ENCODE measurements at regions not wholly inside any gene's neighbourhood (a gene's known extent, or its start where the extent isn't known, plus 50 kb on each side); places are given as distances from the start of the nearest gene placed in this dataset.

- DNase-seq: no peak
- no peak overlapping the region for H4K5ac ChIP-seq (ENCODE audit: insufficient read length, low read depth, low read length)
- H3K27ac ChIP-seq (ENCODE audit: insufficient read length, low read depth, low read length): no peak overlapping the region
- no peak overlapping the region for H2BK5ac ChIP-seq (ENCODE audit: insufficient read length, low read length)
- H4K8ac ChIP-seq (replicated peaks; ENCODE audit: insufficient read length, low read depth, low read length): no peak overlapping the region
- no peak overlapping the region for H3K18ac ChIP-seq (ENCODE audit: insufficient read length, low read depth, low read length)
- H3K4ac ChIP-seq (ENCODE audit: low read depth, low read length): no peak overlapping the region
- H3K79me2 ChIP-seq (ENCODE audit: insufficient read depth, low read length): no peaks in the 10 kb centered on the region
- 0 out of 7 replicates have a peak, but pooled peaks cover 0 to 3% (median 0%) of the 10 kb centered on the region in 3 experiments for H3K36me3 Mint-ChIP-seq (ENCODE audit: insufficient read depth in 1 of 3, low read depth in 3 of 3)
- no peak overlapping the region for H4K91ac ChIP-seq (ENCODE audit: insufficient read length, low read depth, low read length)
- TF ChIP-seq, protein P1, sequence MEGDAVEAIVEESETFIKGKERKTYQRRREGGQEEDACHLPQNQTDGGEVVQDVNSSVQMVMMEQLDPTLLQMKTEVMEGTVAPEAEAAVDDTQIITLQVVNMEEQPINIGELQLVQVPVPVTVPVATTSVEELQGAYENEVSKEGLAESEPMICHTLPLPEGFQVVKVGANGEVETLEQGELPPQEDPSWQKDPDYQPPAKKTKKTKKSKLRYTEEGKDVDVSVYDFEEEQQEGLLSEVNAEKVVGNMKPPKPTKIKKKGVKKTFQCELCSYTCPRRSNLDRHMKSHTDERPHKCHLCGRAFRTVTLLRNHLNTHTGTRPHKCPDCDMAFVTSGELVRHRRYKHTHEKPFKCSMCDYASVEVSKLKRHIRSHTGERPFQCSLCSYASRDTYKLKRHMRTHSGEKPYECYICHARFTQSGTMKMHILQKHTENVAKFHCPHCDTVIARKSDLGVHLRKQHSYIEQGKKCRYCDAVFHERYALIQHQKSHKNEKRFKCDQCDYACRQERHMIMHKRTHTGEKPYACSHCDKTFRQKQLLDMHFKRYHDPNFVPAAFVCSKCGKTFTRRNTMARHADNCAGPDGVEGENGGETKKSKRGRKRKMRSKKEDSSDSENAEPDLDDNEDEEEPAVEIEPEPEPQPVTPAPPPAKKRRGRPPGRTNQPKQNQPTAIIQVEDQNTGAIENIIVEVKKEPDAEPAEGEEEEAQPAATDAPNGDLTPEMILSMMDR (conservative IDR thresholded peaks at IDR 0.05): no peak
- H2BK120ac ChIP-seq (ENCODE audit: low read depth, low read length, poor library complexity, severe bottlenecking): no peak overlapping the region
- H3K23ac ChIP-seq (ENCODE audit: insufficient read length, low read depth, low read length): no peak overlapping the region
- no peaks in the 10 kb centered on the region; the same call in 1 of the 2 replicates for H3K27me3 Mint-ChIP-seq (ENCODE audit: low read depth)
- no peak overlapping the region for H2BK15ac ChIP-seq (ENCODE audit: low read depth, low read length)
- no peak overlapping the region for H3K4me2 ChIP-seq (ENCODE audit: insufficient read depth, insufficient read length, low read length)
- 0 out of 2 replicates have a peak, but pooled peaks cover 3% of the 10 kb centered on the region for H3K4me1 ChIP-seq (ENCODE audit: insufficient read depth, low read length)
- H3T11ph ChIP-seq (ENCODE audit: low read length): no peak overlapping the region
- no peak overlapping the region for H3K56ac ChIP-seq (ENCODE audit: insufficient read length, low read depth, low read length)
- no peak overlapping the region for H3K27ac Mint-ChIP-seq
- no peak overlapping the region for H3K4me3 Mint-ChIP-seq
- no peaks in the 10 kb centered on the region for H3K79me1 ChIP-seq (ENCODE audit: insufficient read depth, low read depth, low read length, poor library complexity, severe bottlenecking)
- H4K20me1 ChIP-seq (ENCODE audit: control insufficient read depth, insufficient read depth, insufficient read length): no peaks in the 10 kb centered on the region
- H2AFZ ChIP-seq (ENCODE audit: low read length): no peak overlapping the region
- no peak overlapping the region for H2AK5ac ChIP-seq (ENCODE audit: insufficient read length, low read length)
- 0 out of 5 replicates have a peak, but pooled peaks cover 0 to 2% of the 10 kb centered on the region in 2 experiments for H3K9me3 Mint-ChIP-seq
- WGBS (ENCODE audit: extremely low coverage, insufficient read length, low lambda C conversion rate): no CpG with 5 or more reads among the region's 2 CpGs
- no peaks in the 10 kb centered on the region for H3K9me3 ChIP-seq (ENCODE audit: control insufficient read depth, low read depth, low read length)
- H3K23me2 ChIP-seq (ENCODE audit: insufficient read length, low read depth, low read length, poor library complexity, severe bottlenecking): no peaks in the 10 kb centered on the region
- no peak overlapping the region for H3K9ac ChIP-seq (ENCODE audit: extremely low read depth, insufficient read length, low read length)
- H3K27me3 ChIP-seq (ENCODE audit: insufficient read depth, low read length): no peaks in the 10 kb centered on the region
- no peak overlapping the region for H2BK12ac ChIP-seq (ENCODE audit: insufficient read length, low read depth, low read length)
- H3K14ac ChIP-seq (ENCODE audit: insufficient read depth, low read length): no peak overlapping the region
- 0 out of 4 replicates have a peak, but pooled peaks cover 0 to 2% of the 10 kb centered on the region in 2 experiments for H3K4me1 Mint-ChIP-seq
- H2BK20ac ChIP-seq (ENCODE audit: low read depth, low read length, poor library complexity, severe bottlenecking): no peak overlapping the region
Measured at GRCh38 chr5:16000056-16000455, 179.5 kb downstream of the MARCHF11 start.

Data from H9 (cell line).